Chondrocyte (in vitro differentiated cells): ENCODE measurements at regions not wholly inside any gene's neighbourhood (a gene's known extent, or its start where the extent isn't known, plus 50 kb on each side); places are given as distances from the start of the nearest gene placed in this dataset.

Experiments
- DNase-seq: peaks from one replicate; pipeline ENCODE4 v3.0.0; 2021; ENCODE audit warnings: mixed read lengths, low spot score
- H3K27ac Mint-ChIP-seq: one replicate; pipeline ENCODE4 v1.8.0; 2021; ENCODE audit warnings: mild to moderate bottlenecking, moderate library complexity, mixed read lengths; ENCODE audit not compliant: unreplicated experiment
- H3K27me3 Mint-ChIP-seq: 2 replicates; pipeline ENCODE4 v1.8.0; 2021; ENCODE audit warnings: low read depth, mixed read lengths
- H3K36me3 Mint-ChIP-seq: 2 replicates; pipeline ENCODE4 v1.8.0; 2021; ENCODE audit warnings: low read depth, mixed read lengths
- H3K4me1 Mint-ChIP-seq: 2 replicates; pipeline ENCODE4 v1.8.0; 2021; ENCODE audit warnings: low read depth, mild to moderate bottlenecking, mixed read lengths
- H3K4me3 Mint-ChIP-seq: one replicate; pipeline ENCODE4 v1.8.0; 2021; ENCODE audit warnings: mild to moderate bottlenecking, moderate library complexity, mixed read lengths; ENCODE audit not compliant: unreplicated experiment
- H3K9me3 Mint-ChIP-seq: 2 replicates; pipeline ENCODE4 v1.8.0; 2021; ENCODE audit warnings: low read depth, mixed read lengths
- CTCF ChIP-seq: fragments of 200-600 bp; sonication (generic); IDR thresholded peaks from 2 replicates; pipeline ENCODE4 v1.5.0; 2021; ENCODE audit warnings: antibody characterized with exemption, mild to moderate bottlenecking, moderate library complexity

GRCh38 chr2:223264541-223265193 lies 212.7 kb downstream of the KCNE4 start:
- Mint-ChIP-seq H3K4me1 (peaks cover 22% of the 10 kb centered on the region), H3K9me3 (peaks cover 6% of the 10 kb centered on the region), H3K36me3 (no peaks in the 10 kb centered on the region), H3K27ac (no peak overlapping the region), H3K4me3 (no peak overlapping the region), H3K27me3 (no peaks in the 10 kb centered on the region)
- no peak for TF ChIP-seq CTCF
- no peak for DNase-seq

GRCh38 chr2:223267160-223267951 lies 215.4 kb downstream of the KCNE4 start:
- DNase-seq: no peak
- H3K27ac Mint-ChIP-seq: no peak overlapping the region
- no peaks in the 10 kb centered on the region for H3K9me3 Mint-ChIP-seq
- peaks cover 20% of the 10 kb centered on the region for H3K4me1 Mint-ChIP-seq
- TF ChIP-seq CTCF: no peak
- H3K36me3 Mint-ChIP-seq: no peaks in the 10 kb centered on the region
- H3K27me3 Mint-ChIP-seq: no peaks in the 10 kb centered on the region
- no peak overlapping the region for H3K4me3 Mint-ChIP-seq

GRCh38 chr2:223269386-223269785 lies 217.4 kb downstream of the KCNE4 start:
- H3K9me3 Mint-ChIP-seq: no peaks in the 10 kb centered on the region
- no peak for DNase-seq
- H3K4me3 Mint-ChIP-seq: no peak overlapping the region
- no peak for TF ChIP-seq CTCF
- H3K4me1 Mint-ChIP-seq: peaks cover 11% of the 10 kb centered on the region
- H3K36me3 Mint-ChIP-seq: no peaks in the 10 kb centered on the region
- H3K27me3 Mint-ChIP-seq: no peaks in the 10 kb centered on the region
- no peak overlapping the region for H3K27ac Mint-ChIP-seq

- H3K36me3 Mint-ChIP-seq: no peaks in the 10 kb centered on the region
- no peak for TF ChIP-seq CTCF
- H3K27ac Mint-ChIP-seq: no peak overlapping the region
Measured at GRCh38 chr2:223270548-223270947, 218.6 kb downstream of the KCNE4 start.

GRCh38 chr2:223273995-223274394 lies 222.0 kb downstream of the KCNE4 start:
- no peaks in the 10 kb centered on the region for H3K27me3 Mint-ChIP-seq
- H3K27ac Mint-ChIP-seq: no peak overlapping the region
- no peaks in the 10 kb centered on the region for H3K36me3 Mint-ChIP-seq
- H3K9me3 Mint-ChIP-seq: peaks cover 6% of the 10 kb centered on the region
- DNase-seq: no peak
- H3K4me1 Mint-ChIP-seq: peaks cover 11% of the 10 kb centered on the region
- no peak for TF ChIP-seq CTCF
- no peak overlapping the region for H3K4me3 Mint-ChIP-seq

More at GRCh38 chr2:223270548-223270947, 218.6 kb downstream of the KCNE4 start:
- Mint-ChIP-seq H3K9me3 (no peaks in the 10 kb centered on the region), H3K4me3 (no peak overlapping the region), H3K27me3 (no peaks in the 10 kb centered on the region), H3K4me1 (peaks cover 11% of the 10 kb centered on the region)
- DNase-seq: no peak
